ENCODE measurements at regions not wholly inside any gene's neighbourhood (a gene's known extent, or its start where the extent isn't known, plus 50 kb on each side); places are given as distances from the start of the nearest gene placed in this dataset.

DNA sequence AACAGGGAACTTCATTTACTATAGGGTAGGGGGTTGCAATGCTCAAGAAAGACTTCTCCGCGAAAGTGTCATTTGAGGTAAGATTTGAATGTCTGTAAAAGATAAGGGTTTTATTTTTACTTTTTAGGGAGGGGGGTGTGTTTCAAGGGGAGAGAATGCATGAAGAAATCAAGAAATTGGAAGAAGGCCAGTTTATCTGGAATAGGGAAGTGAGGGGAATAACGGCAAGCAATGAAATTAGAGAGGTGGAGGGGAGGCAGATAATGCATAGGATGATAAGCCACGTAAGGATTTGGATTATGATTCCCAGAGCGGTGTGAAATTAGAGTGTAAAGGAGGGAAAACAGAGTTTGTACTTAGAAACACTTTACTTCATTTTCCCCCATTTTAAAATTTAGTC, 63.0 kb upstream of the MB21D2 start:
- TF ChIP-seq EGR1 (IDR thresholded peaks at IDR 0.05) (no peak), TEAD4 (IDR thresholded peaks at IDR 0.05) (no peak), CREB1 (IDR thresholded peaks at IDR 0.05; ENCODE audit: low read depth) (no peak), YY1 (IDR thresholded peaks at IDR 0.05; ENCODE audit: low read depth) (no peak), CEBPB (IDR thresholded peaks at IDR 0.05) (no peak), TCF12 (IDR thresholded peaks at IDR 0.05; ENCODE audit: low read depth) (no peak), RAD21 (IDR thresholded peaks at IDR 0.05; ENCODE audit: low read depth) (no peak)
- TF ChIP-seq, protein P1, sequence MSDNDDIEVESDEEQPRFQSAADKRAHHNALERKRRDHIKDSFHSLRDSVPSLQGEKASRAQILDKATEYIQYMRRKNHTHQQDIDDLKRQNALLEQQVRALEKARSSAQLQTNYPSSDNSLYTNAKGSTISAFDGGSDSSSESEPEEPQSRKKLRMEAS (IDR thresholded peaks at IDR 0.05) = no peak
- TF ChIP-seq, protein P2, sequence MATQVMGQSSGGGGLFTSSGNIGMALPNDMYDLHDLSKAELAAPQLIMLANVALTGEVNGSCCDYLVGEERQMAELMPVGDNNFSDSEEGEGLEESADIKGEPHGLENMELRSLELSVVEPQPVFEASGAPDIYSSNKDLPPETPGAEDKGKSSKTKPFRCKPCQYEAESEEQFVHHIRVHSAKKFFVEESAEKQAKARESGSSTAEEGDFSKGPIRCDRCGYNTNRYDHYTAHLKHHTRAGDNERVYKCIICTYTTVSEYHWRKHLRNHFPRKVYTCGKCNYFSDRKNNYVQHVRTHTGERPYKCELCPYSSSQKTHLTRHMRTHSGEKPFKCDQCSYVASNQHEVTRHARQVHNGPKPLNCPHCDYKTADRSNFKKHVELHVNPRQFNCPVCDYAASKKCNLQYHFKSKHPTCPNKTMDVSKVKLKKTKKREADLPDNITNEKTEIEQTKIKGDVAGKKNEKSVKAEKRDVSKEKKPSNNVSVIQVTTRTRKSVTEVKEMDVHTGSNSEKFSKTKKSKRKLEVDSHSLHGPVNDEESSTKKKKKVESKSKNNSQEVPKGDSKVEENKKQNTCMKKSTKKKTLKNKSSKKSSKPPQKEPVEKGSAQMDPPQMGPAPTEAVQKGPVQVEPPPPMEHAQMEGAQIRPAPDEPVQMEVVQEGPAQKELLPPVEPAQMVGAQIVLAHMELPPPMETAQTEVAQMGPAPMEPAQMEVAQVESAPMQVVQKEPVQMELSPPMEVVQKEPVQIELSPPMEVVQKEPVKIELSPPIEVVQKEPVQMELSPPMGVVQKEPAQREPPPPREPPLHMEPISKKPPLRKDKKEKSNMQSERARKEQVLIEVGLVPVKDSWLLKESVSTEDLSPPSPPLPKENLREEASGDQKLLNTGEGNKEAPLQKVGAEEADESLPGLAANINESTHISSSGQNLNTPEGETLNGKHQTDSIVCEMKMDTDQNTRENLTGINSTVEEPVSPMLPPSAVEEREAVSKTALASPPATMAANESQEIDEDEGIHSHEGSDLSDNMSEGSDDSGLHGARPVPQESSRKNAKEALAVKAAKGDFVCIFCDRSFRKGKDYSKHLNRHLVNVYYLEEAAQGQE (IDR thresholded peaks at IDR 0.05; ENCODE audit: low read depth) = no peak
- TF ChIP-seq, protein P3, sequence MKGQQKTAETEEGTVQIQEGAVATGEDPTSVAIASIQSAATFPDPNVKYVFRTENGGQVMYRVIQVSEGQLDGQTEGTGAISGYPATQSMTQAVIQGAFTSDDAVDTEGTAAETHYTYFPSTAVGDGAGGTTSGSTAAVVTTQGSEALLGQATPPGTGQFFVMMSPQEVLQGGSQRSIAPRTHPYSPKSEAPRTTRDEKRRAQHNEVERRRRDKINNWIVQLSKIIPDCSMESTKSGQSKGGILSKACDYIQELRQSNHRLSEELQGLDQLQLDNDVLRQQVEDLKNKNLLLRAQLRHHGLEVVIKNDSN (IDR thresholded peaks at IDR 0.05) = no peak

DNA sequence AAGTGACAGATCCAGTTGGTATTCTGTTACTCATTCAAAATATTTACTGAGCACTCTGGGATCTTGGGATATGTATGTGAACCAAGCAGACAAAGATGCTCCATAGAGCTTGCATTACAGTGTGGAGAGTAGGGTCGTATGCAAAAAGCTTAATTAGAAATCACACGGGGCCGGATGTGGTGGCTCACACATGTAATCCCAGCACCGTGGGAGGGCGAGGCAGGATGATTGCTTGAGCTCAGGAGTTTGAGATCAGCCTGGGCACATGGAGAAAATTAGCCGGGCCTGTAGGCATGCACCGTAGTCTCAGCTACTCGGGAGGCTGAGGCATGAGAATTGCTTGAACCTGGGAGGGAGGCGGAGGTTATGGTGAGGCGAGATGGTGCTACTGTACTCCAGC, 68.7 kb upstream of the MB21D2 start:
- TF ChIP-seq TCF12 (IDR thresholded peaks at IDR 0.05; ENCODE audit: low read depth) = no peak
- TF ChIP-seq, protein P2 (IDR thresholded peaks at IDR 0.05; ENCODE audit: low read depth) = no peak
- no peak for TF ChIP-seq YY1 (IDR thresholded peaks at IDR 0.05; ENCODE audit: low read depth)
- TF ChIP-seq FOXM1 (IDR thresholded peaks at IDR 0.05; ENCODE audit: borderline replicate concordance, low read depth) = no peak
- TF ChIP-seq TAF1 (IDR thresholded peaks at IDR 0.05; ENCODE audit: low read depth) = no peak
- no peak for TF ChIP-seq ZBTB7A (IDR thresholded peaks at IDR 0.05; ENCODE audit: low read depth)
- TF ChIP-seq NFIC (IDR thresholded peaks at IDR 0.05) = no peak
- TF ChIP-seq RAD21 (IDR thresholded peaks at IDR 0.05; ENCODE audit: low read depth) = no peak

DNA sequence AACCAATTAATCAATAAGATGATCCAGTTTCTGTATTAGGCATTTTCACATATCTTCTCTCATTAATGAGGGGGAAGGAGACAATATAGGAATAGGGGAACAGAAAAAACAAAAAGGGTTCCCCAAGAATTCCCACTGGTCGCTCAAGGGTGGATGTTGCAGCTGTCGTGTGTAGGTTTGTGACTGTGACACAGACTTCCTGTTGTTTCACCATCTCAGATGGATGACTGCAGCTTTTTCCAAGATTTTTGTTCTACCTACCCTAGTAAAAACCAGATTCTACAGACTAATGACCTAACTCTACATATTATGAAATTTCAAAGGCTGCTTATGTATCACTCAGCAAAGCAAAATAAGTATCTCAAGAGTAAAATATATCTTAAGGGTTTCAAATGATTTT, 73.7 kb upstream of the MB21D2 start:
- TF ChIP-seq, protein P2 (IDR thresholded peaks at IDR 0.05; ENCODE audit: low read depth) = no peak
- TF ChIP-seq RAD21 (IDR thresholded peaks at IDR 0.05; ENCODE audit: low read depth) (no peak), TCF12 (IDR thresholded peaks at IDR 0.05; ENCODE audit: low read depth) (no peak), YY1 (IDR thresholded peaks at IDR 0.05; ENCODE audit: low read depth) (no peak)

DNA sequence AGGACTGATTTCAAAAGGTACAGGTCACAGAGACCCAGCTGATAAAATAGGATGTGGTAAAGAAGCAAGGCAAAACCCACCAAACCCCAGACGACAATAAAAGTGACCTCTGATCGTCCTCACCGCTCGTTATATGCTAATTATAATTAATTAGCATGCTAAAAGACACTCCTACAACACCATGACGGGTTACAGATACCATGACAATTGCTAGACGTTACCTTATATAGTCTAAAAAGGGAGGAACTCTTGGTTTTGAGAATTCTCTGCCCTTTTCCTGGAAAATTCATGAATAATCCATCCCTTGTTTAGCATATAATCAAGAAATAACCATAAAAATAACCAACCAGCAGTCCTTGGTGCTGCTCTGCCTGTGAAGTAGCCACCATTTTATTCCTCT, 74.7 kb upstream of the MB21D2 start:
- TF ChIP-seq, protein P3 (IDR thresholded peaks at IDR 0.05) = no peak
- TF ChIP-seq CEBPB (IDR thresholded peaks at IDR 0.05) (no peak), RAD21 (IDR thresholded peaks at IDR 0.05; ENCODE audit: low read depth) (no peak), YY1 (IDR thresholded peaks at IDR 0.05; ENCODE audit: low read depth) (no peak), NFIC (IDR thresholded peaks at IDR 0.05) (no peak), TEAD4 (IDR thresholded peaks at IDR 0.05) (no peak), TCF12 (IDR thresholded peaks at IDR 0.05; ENCODE audit: low read depth) (no peak), CREB1 (IDR thresholded peaks at IDR 0.05; ENCODE audit: low read depth) (no peak), ZBTB7A (IDR thresholded peaks at IDR 0.05; ENCODE audit: low read depth) (no peak), FOXM1 (IDR thresholded peaks at IDR 0.05; ENCODE audit: borderline replicate concordance, low read depth) (no peak), EP300 (IDR thresholded peaks at IDR 0.05; ENCODE audit: borderline replicate concordance) (no peak), EGR1 (IDR thresholded peaks at IDR 0.05) (no peak), TAF1 (IDR thresholded peaks at IDR 0.05; ENCODE audit: low read depth) (no peak)
- TF ChIP-seq, protein P1 (IDR thresholded peaks at IDR 0.05) = no peak
- TF ChIP-seq, protein P2 (IDR thresholded peaks at IDR 0.05; ENCODE audit: low read depth) = no peak
